GM23248 (cell line): ENCODE measurements at regions not wholly inside any gene's neighbourhood (a gene's known extent, or its start where the extent isn't known, plus 50 kb on each side); places are given as distances from the start of the nearest gene placed in this dataset.

Experiments
- EZH2 ChIP-seq: fragments of 200-600 bp; sonication (generic); IDR thresholded peaks from 2 replicates; pipeline ENCODE4 v1.6.1; 2018; ENCODE audit warnings: antibody characterized with exemption, mild to moderate bottlenecking; ENCODE audit not compliant: insufficient read depth, poor library complexity, severe bottlenecking
- EZH2phosphoT487 ChIP-seq: fragments of 200-600 bp; sonication (generic); IDR thresholded peaks from 2 replicates; pipeline ENCODE4 v1.6.1; 2018; ENCODE audit warnings: antibody characterized with exemption, moderate library complexity, mild to moderate bottlenecking, low read depth; ENCODE audit not compliant: insufficient read depth

DNA sequence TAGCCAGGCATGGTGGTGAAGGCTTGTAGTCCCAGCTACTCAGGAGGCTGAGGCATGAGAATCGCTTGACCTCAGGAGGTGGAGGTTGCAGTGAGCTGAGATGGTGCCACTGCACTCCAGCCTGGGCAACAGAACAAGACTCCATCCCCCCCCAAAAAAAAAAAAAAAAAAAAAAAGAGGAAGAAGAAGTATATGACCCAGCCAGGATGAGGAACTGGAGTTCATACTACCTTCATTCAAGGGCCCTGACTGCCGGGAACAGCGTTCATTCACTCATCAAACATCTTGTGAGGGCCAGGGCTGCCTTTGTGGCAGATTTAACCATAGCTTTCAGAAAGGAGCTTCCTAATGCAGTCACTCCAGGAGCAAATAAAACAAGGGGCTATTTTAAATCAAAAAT lies 127.6 kb downstream of the MRPS6 start:
- TF ChIP-seq EZH2 (no peak), EZH2phosphoT487 (no peak)
